HG02759 (cell line): ENCODE measurements at regions not wholly inside any gene's neighbourhood (a gene's known extent, or its start where the extent isn't known, plus 50 kb on each side); places are given as distances from the start of the nearest gene placed in this dataset.
"Not testable (repeated sequence)": the region's sequence is repeated elsewhere in the genome, so short reads cannot be mapped to it uniquely, and the experiment has no call there.

Experiments
- ATAC-seq: cut with Tn5 transposase; IDR thresholded peaks from one replicate; pipeline ENCODE4 v1.9.1; 2021; ENCODE audit warnings: mild to moderate bottlenecking, moderate library complexity; ENCODE audit not compliant: unreplicated experiment

GRCh38 chr4:65007841-65008439, 598.7 kb upstream of the TECRL start:
- no peak for ATAC-seq

GRCh38 chr4:64975177-64975576, 565.9 kb upstream of the TECRL start:
- ATAC-seq: no peak

- no peak for ATAC-seq
These were observed 559.8 kb upstream of the TECRL start for GRCh38 chr4:64969081-64969480.

- ATAC-seq: no peak
These were observed 558.0 kb upstream of the TECRL start for GRCh38 chr4:64967286-64967685.

DNA sequence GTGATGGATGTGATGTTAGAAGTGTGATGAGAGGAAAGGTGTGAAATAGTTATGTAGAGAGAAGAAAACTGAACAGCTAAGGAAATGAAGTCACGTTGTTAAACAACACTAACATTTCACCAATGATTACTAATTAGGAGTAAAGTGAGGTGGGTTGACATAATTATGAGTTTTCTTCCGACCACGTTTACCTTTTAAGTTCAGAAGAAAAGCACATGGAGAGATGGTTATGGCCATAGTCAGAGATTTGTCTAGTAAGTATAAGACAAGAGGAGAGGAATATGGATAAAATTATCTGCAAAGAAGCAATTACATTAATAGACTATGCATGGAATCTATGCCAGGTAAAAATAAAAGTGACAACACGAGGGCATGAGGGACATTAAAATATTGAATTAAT, 551.3 kb upstream of the TECRL start:
- ATAC-seq: no peak

GRCh38 chr4:64940698-64941097, 531.4 kb upstream of the TECRL start:
- ATAC-seq: no peak

DNA sequence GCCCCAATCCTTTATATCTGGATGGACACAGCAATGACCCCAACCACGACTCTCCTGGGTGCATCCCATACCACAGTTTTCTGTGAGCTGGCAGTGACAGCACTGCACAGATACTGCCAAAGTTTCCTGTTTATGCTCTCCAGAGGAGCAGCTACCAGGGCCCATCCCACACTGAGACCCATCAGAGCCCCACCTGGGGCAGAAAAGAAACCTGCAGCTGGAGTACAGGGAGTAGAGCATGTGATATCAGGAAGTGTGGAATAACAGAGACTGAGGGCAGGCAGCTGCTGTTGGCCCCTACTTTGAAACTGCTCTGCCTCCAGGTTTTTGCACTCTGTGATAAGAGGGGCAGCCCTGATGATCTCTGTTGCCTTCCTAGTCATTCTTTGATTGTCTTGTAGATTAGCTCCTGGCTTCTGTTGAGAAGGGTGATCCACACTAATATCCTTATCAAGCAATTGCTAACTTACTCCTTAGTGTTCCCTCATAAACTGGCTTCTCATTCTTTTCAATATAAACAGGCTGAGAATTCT, 526.3 kb upstream of the TECRL start:
- no peak for ATAC-seq

GRCh38 chr4:64911846-64912245, 502.6 kb upstream of the TECRL start:
- ATAC-seq: no peak

DNA sequence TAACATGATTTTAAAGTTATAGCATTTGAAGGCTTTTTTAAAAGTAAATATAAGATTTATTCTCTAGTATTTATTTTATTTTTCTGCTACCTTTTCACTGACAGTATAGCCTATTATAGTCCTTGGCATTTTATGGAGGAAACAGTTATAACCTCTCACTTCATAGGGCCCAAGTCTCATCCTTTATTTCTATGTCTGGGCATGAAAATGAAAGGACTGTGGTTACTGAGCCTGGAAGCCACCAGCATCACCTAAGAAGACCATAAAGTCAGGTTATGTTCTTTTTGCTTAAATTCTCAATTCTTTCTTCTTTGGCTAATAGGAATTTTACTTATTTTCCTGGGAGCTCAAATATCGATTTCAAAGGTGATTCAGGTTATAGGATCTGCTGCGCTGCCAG, 494.7 kb upstream of the TECRL start:
- ATAC-seq: no peak

- no peak for ATAC-seq
These were observed 490.3 kb upstream of the TECRL start for GRCh38 chr4:64899563-64899962.

DNA sequence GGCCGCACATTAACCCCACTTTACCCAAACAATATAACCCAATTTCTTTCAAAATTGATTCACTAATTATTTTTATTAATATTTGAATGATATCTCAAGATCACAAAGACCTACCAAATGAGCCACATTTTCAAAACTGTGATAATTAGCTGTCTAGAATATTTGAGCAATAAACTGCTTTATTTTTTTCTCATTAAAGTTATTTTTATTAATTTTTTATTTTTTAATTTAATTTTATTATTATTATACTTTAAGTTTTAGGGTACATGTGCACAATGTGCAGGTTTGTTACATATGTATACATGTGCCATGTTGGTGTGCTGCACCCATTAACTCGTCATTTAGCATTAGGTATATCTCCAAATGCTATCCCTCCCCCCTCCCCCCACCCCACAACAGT, 489.8 kb upstream of the TECRL start:
- ATAC-seq: not testable (repeated sequence)

- ATAC-seq: no peak
These were observed 488.4 kb upstream of the TECRL start for GRCh38 chr4:64897683-64898082.

GRCh38 chr4:64895031-64895430, 485.8 kb upstream of the TECRL start:
- no peak for ATAC-seq

- no peak for ATAC-seq
These were observed 484.0 kb upstream of the TECRL start for GRCh38 chr4:64893205-64893604.

DNA sequence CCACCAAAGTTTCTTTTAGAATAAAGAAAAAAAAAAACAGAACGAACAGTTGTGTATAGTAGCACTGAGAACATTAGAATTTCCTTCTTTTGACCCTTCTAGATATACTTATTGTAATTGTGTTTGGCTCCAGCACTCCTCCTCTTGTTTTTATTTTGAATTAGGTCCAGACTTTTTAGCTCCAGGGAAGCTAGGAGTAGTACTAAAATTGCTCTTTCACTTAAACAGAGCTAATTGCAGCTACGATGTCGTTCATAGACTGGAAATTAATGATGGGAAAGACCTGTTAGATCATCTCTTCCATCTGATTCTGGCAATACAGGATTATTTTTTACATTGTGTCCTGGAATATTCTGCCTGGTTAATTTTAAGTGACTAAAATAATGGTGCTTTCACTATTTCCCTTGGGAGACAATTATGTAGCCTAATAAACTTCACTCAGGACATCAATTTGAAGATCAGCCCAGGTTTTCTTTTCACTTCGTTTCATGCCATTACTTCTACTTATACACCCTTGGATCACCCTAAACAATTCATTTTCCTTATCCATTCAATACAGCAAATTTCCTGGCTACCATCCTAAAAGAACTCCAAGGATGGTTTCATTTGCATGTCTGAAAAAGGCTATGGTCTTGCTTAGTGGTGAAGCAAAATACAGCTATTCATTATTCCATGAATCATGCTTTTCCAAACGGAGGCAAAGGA, 480.8 kb upstream of the TECRL start:
- no peak for ATAC-seq

DNA sequence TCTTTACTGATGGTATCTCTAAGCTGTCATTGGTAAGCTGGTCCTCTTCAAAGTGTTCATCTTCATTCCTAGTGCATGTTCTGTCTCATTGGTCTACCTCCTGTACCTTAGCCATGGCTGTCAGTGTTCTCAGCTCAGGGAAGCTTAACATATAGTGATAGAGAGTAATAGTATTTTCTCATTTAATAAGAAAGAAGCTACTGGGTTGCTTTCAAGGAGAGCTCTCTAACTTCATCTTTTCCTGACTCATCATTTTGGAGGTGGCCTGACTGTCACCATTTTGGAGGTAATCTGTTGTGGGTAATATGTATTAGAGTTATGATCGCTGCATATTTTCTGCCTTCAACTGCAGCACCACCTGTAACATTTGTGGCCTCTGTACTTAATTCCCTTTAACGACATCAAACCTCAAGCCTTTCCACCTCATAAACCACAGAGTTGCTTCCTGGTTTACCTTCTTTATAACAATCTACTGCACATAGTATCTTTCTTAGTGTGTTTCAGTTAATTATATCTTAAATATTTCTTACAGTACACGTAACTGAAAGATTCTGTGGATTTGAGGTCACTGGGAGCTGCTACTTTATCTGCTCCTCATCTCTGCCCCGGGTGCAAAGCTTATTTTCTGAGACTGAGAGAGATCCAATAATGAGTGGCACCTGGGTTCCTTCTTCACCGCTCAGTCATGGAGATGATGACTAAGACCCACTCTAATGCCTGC, 474.0 kb upstream of the TECRL start:
- no peak for ATAC-seq

- no peak for ATAC-seq
These were observed 473.2 kb upstream of the TECRL start for GRCh38 chr4:64882311-64883086.

DNA sequence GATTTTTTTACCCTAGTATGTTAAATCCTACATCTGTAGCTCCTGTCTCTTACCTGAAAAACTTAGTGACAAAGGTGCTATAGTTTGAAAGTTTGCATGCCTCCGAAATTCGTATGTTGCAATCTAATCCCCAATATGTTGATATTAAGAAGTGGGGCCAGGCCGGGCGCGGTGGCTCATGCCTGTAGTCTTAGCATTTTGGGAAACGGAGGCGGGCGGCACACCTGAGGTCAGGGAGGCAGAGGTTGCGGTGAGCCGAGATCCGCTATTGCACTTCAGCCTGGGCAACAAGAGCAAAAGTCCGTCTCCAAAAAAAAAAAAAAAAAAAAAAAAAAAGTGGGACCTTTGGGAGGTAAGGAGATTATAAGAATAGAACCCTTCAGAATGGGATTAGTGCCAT, 471.3 kb upstream of the TECRL start:
- no peak for ATAC-seq

- ATAC-seq: no peak
These were observed 466.8 kb upstream of the TECRL start for GRCh38 chr4:64876021-64876420.

DNA sequence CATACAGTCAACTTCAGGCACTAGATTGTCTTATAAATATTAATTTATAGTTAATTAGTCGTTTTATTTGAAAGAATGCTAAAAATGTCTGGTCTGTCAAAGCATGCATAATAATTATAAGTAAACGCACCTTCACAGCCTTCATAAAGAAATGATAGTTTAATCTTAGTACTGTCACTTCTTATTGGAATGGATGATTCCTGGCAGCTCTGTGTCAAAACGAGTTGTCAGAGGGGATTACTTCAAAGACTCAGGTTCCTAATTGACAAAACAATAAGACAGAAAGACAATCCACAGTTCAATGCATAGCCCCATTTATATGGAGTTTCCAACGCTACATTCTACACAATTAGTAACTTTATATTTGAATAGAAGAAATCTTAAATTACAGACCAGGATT, 461.3 kb upstream of the TECRL start:
- no peak for ATAC-seq

GRCh38 chr4:64857815-64858214, 448.6 kb upstream of the TECRL start:
- ATAC-seq: no peak
